Inflammatory macrophage (primary cell): ENCODE measurements at regions not wholly inside any gene's neighbourhood (a gene's known extent, or its start where the extent isn't known, plus 50 kb on each side); places are given as distances from the start of the nearest gene placed in this dataset.
"Not testable (repeated sequence)": the region's sequence is repeated elsewhere in the genome, so short reads cannot be mapped to it uniquely, and the experiment has no call there.

Source experiments
- DNase-seq, 2 donors: peaks; one replicate each; pipeline ENCODE4 v3.0.0-alpha.2; 2020 to 2022

DNA sequence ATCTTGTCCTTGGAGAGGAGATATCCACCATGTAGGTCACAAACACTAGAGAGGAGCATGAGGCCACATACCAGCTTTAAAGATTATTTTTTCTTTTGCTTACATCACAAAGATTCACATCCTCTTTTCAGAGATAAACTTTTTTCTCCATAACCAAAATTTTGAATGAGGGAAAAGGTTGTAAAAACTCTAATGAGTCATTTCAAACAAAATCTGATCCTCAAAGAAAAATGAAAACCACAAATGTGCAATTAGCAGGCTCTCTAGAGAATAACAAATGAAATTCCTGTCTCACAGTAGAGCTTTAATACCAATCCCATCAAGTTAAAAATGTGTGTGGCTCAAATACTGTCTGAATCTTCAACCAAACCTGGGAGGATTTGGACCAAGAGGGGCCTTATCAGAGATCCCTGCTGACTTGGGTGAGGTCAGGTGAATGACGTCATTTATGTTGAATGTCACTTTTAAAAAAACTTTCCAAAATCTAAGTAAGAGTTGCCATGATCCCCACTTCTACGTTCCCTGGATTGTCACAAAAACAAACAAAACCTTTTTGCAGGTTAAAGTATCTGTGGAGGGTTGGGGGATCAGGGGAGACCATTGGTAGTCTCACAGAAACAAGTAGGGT, 261.5 kb upstream of the NPSR1 start:
- no peak for DNase-seq

DNA sequence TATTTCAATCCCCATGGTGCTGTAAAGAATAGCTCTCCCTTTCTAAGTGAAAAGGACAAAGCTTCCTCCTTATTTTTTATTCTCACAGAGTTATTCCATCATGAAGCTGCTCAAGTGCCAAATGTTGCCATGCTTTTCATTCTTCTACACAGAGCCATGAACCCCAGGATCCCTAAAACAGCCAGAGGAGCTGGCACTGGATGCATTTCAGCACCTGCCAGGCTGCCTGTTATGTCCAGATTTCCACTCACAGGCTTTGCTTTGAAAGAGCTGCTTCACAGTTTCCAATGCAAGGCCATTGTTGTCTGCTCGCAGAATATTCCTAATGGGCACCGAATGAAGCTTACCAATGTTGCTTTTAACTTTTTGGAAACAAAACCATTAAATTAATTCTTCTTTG, 256.2 kb upstream of the NPSR1 start:
- no peak for DNase-seq

DNA sequence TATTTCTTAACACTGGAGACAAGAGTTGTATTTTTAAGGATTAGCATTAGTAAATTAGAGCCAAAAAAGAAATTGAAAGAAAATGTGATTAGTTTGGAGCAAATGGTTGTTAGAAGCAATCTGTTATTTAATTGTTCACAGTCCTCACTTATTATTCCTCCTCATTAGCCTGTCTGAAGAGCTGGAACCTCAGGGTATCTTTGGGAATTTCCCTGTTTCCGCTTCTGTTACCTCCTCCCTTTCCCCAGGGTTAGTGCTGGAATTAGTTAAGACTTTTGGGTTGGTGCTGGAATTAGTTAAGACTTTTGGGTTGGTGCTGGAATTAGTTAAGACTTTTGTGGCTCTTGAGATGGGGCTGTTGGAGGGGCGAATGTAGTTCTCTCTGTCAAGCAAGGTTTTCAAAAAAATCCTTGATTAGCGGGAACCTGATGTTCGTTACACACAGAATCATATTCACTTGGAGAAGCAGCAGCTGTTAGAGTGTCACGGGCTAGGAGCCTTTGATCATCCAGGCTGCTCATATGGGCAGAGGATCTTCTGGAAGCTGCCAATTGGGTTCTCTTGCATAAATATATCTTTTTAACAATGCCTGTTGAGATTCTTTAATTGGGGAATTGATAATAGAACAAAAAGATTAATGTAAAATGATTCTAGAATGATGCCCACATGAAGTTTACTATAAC, 251.0 kb upstream of the NPSR1 start:
- DNase-seq: no peak

DNA sequence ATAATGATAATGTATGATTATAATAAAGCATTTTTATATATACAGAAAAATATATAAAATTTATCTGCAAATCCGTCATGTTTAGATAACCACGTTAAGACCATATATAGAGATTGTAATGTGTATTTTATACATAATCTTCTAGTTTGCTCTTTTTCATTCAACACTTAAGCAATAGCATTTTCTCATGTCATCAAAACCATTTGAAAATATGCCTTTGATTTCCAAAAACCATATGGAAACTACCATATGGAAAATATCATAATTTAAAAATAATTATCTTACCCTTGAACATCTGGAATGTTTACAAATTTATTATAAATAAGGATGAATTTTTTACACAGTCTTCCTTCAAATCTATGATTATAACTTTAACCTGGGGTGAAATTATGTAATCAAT, 250.4 kb upstream of the NPSR1 start:
- no peak for DNase-seq

DNA sequence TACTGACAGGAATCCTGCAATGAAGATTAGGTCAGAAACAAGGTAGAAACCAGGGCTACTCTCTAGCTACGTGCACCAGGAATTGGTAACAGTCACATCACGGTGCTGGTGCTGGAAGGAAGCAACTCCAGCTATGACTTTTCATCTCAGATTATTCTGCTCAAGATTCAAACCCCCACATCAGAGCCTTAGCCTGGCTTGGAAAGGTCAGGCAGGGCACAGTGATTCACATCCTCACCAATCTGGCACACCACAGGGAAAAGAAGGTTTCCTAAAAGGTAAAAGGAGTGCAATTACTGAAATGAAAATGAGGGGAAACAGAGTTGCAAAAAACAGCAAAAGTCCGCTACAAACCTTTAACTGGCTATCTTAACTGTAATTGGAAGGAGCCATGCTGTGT, 240.2 kb upstream of the NPSR1 start:
- no peak for DNase-seq

DNA sequence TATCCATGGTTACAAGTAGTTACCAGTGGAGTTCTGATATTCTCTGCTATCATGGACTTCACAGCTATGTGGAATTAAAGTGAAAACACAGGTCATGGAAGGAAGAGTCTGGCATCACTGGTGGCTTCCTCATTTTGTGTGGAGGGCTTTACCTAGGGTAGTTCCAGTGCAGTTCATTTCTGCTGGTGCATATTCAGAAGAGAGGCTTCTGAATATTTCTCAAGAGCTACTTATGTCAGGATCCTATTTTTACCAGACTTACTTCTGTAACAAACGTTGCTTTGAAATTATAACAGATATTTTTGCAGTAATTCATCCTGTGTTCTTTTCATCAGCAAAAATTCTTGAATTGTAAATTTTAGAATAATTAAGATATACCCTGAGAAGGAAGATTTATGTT, 236.5 kb upstream of the NPSR1 start:
- no peak for DNase-seq

DNA sequence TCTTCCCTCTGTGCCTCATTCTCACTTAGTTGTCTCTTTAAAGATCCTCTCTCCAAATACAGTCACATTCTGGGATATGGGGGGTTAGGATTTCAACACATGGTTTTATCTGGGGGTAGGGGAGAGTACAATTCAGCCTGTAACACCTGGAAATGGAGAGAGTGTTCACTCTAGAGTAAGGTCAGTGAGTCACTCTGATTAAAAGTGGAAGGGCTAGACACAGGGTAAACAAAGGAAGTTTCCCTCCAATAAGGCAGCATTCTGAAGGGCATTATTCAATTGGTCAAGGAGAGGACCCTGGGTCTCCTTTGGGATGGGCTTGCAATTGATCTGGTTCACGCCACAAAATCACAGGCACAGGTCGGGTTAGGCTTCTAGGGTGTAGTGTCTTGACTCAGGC, 232.8 kb upstream of the NPSR1 start:
- DNase-seq: no peak

DNA sequence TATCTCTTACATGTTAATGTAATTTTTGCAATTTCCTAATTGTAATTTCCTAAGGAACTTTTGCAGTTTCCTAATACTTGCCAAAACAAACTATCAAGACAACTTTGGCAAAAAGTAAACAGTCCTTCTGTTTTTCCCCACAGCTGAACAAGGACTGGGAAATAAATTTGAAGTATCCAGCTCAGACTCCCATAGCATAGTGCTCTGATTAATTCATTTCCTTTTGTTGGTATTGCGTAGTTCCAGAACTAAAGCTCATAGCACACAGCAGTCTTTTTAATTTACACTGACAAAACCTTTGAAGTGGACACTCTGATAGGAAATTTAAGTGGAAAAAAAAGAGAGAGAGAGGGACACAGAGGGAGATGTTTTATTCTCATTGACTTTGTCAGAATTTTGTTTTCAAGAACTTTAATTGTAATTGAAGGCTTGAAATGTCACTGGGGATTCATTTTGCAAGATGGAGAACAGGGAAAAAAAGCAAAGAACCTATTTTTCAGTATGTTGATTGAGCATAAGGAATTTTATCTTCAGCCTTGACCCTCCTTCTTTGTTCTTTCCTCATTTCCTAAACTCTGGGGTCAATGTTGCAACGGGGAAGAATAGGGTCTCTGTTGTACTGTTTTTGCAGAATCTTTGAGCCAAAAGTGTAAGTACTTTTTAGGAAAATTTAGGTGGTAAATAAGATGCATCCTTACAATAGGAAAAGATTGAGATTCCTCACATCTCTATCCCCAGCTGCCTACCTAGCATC, 232.2 kb upstream of the NPSR1 start:
- no peak for DNase-seq

DNA sequence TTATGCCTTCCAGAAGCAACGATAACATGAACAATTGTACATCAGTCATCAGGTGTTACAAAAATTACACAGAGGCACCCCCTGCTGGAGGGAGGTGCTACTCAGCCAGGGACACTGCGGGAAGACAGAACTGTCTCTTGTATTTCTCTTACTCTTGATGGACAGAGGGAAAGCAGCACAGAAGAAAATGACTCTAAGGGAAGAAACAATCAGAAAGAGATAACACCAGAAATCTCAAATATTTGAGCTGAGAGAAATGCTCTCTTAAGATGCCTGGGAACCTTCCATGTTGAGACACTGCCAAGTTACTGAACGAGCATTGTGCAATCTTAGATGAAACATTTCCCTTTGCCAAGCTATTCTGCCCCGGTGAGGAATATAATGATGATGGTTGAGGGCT, 227.6 kb upstream of the NPSR1 start:
- DNase-seq: no peak

DNA sequence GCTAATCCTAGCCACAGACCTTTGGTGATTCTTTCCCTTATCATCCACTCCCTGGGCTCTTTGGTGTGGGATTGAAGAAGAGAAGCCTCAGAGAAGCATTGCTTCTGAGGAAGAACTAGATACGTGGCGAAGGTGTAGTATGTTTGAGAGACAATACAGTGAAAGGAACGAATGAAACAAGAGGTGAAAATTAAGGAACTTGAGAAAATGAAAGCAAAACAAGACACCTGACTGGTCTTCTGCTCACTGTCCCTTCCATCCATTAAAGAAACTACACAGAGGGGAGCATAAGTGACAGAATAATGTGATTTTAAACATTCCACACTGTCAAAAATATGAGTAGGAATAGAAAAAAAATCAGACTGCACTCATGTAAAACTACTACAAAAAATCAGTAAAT, 219.6 kb upstream of the NPSR1 start:
- no peak for DNase-seq

DNA sequence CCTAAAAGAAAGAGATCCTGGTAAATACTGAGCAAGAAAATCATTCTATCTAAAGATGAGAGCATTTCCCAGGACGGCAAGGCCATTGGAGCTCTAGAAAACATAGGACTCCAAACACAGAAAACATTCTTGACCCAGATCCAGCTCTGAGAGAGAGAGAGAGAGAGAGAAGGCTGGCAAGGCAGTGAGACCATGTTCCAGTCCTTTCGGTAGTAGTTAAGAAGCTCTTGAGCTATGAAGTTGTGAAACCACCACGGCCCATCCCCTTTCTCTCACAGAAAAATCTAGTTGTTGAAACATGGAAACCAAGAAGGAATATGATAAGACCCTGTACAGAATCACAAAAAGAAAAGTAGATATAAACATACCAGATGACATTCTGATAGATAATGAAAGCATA, 212.4 kb upstream of the NPSR1 start:
- DNase-seq: no peak

DNA sequence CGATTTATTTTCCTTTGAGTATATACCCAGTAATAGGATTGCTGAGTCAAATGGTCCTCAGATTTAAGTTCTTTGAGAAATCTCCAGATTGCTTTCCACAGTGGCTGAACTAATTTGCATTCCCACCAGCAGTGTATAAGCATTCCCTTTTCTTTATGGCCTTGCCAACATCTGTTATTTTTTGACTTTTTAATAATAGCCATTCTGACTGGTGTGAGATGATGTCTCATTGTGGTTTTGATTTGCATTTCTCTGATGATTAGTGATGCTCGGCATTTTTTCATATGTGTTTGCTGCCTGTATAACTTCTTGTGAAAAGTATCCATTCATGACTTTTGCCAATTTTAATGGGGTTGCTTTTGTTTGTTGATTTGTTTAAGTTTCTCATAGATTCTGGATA, 209.5 kb upstream of the NPSR1 start:
- not testable (repeated sequence) for DNase-seq

DNA sequence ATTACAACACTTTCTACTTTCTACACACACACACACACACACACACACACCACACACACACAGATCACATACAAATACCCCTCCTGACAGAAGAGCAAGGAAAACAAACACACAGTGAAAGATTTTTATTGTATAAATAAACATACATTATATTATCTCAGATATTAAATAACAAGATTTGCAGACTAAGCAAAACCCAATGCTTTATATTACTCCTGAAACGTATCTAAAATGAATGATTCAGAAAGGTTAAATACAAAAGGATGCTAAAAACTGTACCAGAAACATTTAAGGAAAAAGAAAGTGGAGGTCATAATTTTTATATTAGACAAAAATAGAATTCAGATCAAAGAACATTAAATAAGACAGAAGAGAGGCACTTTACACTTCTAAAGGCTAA, 208.3 kb upstream of the NPSR1 start:
- no peak for DNase-seq

DNA sequence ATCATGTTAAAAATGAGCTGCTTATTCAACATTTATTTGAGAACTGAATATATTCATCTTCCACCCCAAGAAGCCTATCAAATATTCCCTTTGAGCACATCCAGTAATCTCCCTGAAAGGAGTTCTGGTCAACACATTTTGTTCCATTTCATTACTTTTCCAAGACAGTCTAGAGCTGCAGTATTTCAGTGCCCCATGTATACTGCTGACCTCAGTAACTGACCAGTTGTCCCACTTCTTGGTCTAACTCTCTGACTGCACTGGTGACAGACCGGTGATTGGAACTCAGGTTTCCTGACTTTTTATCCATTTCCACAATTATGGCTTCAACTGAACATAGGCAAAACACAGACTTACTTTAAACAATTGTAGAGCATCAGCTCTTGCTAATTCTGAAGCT, 206.8 kb upstream of the NPSR1 start:
- DNase-seq: no peak

DNA sequence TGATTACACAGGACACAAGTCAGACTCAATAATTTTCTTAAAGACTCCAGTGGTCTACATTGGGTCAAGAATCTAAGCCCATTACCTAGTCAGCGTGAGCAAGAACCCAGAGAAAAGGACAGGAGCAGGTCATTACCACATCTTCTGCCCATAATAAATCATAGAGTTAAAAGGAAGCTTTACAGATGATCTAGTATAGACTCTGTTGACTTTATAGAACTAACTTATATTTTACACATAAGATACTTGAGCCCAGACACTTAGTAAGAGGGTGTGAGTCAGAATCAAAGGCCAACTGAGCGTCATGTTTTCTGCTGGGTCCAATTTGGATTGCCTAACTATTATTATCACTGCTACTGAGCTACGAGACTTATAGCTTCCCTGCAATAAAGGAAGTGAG, 206.1 kb upstream of the NPSR1 start:
- no peak for DNase-seq

DNA sequence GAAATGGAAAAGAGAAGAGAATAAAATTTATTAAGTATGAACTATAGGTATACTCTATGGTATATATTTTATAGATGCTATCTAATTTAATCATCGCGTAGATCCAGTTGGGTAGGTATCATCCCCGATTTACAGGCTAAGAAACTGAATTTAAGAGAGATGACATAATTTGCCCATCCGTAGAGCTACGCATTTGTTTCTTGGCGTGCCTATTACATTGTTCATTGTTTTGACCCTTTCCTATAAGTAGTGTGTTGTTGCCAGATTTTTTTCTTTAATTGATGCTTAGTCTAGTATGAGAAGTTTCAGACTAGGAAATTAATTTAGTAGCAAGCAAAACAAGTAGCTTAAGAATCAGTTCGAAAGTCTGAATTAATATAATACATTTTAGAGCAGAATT, 205.7 kb upstream of the NPSR1 start:
- no peak for DNase-seq

DNA sequence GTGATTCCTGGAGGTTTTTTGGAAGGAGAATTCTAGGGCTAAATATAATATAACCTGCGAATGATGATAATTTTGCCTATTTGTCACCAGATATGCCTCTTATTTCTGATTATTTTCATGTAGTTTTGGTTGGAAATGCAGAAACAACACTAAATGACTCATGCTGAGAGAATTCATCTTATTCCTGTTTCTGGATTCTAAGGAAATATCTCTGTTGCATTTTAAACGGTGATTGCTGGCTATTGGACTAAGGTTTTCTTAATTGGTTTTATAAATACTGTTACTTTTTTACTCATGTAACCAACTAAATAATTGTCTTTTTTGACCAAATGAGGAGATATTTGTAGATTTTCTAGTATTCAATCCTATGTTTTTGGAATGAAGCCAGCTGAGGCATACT, 204.9 kb upstream of the NPSR1 start:
- no peak for DNase-seq

DNA sequence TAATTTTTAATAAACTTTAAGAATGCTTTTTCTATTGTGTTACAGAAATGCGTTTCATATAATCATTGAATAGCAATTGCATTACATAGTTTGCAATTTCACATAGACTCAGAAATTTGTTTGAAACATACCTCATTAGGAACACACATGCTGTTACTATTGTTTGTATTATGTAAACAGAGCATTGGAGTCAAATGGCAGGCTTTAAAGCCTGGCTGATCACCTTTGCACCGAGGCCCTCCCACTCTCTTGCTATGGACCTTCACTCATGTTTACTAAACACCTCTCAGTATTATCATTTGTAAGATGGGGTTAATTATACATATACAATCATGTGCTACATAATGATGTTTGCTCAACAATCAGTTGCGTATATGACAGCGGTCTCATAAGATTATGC, 203.6 kb upstream of the NPSR1 start:
- DNase-seq: no peak

DNA sequence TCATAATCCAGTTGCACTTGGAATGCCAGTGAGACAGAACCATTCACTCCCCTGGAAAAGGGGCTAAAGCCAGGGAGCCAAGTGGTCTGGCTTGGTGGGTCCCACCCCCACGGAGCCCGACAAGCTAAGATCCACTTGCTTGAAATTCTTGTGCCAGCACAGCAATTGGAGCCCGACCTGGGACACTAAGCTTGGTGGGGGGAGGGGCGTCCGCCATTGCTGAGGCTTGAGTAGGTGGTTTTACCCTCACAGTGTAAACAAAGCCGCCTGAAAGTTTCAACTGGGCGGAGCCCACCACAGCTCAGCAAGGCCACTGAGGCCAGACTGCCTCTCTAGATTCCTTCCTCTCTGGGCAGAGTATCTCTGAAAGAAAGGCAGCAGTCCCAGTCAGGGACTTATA, 200.7 kb upstream of the NPSR1 start:
- DNase-seq: no peak

DNA sequence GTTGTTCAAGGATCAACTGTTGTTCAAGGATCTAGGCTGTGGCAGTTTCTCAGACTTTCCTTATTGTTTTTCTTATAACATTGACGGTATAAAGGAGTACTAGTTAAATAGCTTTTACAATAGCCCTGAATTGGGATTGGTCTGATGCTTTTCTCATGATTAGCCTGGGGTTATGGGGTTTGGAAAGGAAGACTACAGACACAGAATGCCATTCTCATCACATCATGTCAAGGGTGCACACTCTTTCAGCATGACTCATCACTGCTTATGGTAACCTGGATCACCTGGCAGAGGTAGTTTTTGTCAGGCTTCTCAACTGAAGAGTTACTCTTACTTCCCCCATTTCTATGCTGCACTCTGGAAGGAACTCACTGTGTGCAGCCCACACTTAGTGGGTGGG, 194.2 kb upstream of the NPSR1 start:
- DNase-seq: no peak

DNA sequence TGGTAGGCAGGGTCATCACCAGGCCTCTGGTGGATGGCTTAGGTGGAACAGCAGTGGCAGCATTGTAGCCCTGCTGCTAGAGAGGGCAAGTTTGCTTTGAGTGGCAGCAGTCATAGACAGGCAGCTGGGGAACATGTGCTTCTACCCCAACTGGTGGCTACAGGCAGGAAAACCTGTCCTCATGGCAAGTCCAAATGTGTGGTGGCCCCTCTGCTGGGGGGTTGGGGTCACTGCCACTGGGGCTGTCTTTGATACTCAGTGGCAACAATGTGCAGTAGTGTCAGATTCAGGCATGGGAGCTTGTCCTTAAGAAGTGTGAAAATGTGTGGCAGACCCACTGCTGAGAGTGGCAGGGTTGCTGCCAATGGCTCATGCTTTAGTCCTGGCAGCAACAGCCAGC, 186.2 kb upstream of the NPSR1 start:
- no peak for DNase-seq

DNA sequence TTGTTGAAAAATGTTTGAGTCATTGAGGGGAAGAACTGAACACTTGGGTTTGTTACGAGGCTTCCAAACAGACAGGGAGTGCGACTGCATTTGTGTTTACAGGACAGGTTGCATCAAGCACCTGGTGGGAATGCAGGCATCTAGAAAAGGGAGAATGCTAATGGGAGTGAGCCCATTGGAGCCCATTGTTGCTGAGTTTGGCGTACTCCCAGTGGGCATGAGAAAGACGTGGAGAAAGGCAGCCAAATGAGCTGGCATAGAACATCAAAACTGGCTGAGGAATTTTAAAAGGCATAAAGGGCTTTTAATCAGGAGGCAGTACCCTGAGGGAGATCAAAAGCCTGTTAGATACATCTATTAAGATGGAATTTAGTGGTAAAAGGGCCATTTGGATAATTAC, 171.6 kb upstream of the NPSR1 start:
- DNase-seq: no peak

DNA sequence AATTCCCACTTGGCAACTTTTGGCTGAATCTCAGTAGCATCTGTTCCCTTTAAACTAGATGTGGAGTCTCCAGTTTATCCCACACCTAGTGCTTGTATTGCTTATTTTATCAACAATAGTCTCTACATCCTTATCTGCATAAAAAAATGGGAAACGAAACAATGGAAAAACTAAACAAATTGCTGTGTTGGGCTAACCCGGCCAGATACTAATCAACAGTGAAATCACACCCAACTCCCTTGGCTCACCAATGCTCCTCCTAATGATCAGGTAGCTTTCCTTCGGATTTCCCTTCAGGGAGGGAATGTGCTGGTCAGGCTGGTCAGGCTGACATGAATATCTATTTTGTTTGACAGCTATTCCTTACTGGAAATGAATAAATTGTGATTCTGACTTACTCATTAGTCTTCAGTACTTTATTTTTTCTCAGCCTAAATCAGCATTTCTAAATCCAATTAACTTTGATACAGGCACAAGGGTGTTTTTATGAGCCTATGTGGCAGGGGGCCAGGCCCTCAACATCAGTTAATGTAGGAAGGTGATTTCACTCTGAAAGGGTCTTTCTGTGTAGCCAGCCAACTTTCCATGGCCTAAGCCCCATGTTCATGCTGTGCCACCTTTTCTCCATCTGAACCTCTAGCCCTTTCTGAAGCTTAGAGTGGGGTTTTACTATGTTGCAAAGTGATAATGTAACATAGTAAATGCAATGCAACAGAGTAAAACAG, 170.5 kb upstream of the NPSR1 start:
- DNase-seq: no peak

DNA sequence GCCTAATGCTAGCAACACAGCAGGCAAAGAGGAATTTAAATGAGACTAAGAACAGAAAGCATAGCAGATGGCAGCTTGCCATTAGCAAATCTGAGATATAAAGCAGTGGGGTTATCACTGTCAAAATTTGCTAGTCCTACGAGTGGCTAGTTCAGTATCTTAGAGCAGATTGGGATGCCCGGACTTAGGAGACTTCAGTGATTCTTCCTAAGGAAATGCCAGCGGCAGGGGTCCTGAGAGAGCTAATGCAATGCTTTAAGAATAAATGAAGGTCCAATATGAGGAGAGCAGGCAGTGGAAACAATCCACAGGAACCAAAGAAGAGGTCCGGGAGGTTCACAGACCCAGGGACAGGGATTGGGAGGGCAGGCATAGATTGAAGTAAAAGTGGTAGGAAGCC, 169.3 kb upstream of the NPSR1 start:
- DNase-seq: no peak
